Hematopoietic multipotent progenitor cell (in vitro differentiated cells): ENCODE measurements at regions not wholly inside any gene's neighbourhood (a gene's known extent, or its start where the extent isn't known, plus 50 kb on each side); places are given as distances from the start of the nearest gene placed in this dataset.
"Not testable (repeated sequence)": the region's sequence is repeated elsewhere in the genome, so short reads cannot be mapped to it uniquely, and the experiment has no call there.

Experiments used
- DNase-seq, 3 donors: peaks; one replicate each; pipeline ENCODE4 v3.0.0-alpha.2; 2011 to 2015; ENCODE audit warnings: low read depth in 2 of 3, low spot score in 2 of 3

GRCh38 chr18:73688851-73689711 is 458.6 kb downstream of the FBXO15 start:
- DNase-seq, result no peak

GRCh38 chr18:73688161-73688560 is 459.5 kb downstream of the FBXO15 start:
- no peak for DNase-seq

- DNase-seq, result no peak
Observed at GRCh38 chr18:73684647-73685046, 463.0 kb downstream of the FBXO15 start.

GRCh38 chr18:73683409-73684238 is 464.0 kb downstream of the FBXO15 start:
- DNase-seq, result no peak

DNA sequence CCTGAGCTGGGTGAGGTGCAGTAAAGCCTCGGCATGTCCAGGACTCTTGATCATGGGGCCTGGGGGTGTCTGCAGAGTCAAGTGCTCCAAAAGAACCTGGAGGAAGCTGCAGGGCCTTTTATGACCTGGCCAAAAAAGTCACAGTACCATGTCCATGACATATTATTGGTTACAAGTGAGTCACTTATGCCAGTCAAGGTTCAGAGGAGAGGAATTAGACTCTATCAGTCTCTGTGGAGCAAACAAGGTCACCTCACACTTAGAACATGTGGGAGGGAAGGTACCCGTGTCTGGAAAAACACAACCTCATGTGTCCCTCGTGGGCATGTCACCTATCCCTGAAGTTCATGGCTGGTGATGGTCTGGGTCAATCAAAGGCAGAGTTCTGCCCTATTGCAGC is 465.7 kb downstream of the FBXO15 start:
- no peak for DNase-seq

DNA sequence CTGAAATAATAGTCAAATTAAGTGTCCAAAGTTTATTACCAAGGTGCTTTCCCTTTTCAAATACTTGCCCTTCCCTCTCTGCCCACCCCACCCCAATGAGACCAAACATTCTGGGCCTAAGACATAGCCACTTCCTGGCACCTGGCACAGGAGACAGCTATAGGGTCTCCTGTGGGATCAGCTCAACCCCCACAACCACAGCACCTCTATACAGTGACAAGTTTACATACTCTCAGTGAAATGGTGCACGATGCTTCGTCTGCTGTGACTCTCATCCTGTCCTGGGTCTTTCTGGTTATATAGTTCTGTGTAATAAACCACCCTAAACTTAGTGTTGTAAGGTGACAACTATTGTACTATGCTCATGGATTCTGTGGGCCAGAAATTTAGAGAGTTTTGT is 466.2 kb downstream of the FBXO15 start:
- no peak for DNase-seq

- no peak for DNase-seq
Observed at GRCh38 chr18:73679941-73680712, 467.5 kb downstream of the FBXO15 start.

DNA sequence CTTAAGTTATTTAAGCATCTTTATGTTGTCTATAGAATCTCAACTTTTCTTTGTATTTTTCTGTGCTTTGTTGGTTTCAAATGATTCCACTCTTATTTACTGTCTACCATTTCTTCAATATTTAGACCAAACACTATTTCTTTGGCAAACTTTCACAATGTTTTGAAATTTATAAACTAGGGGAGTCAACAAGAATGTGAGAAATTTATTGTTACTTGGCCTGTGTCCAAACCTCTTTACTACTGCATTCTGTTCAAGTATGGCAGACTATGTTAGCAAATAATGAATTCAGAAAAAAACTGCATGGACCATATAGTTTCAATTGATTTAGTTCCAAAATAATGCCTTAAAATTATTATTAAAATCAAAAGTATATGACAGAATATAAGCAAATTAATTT is 470.2 kb downstream of the FBXO15 start:
- no peak for DNase-seq

GRCh38 chr18:73674125-73674865 is 473.3 kb downstream of the FBXO15 start:
- DNase-seq, result no peak

DNA sequence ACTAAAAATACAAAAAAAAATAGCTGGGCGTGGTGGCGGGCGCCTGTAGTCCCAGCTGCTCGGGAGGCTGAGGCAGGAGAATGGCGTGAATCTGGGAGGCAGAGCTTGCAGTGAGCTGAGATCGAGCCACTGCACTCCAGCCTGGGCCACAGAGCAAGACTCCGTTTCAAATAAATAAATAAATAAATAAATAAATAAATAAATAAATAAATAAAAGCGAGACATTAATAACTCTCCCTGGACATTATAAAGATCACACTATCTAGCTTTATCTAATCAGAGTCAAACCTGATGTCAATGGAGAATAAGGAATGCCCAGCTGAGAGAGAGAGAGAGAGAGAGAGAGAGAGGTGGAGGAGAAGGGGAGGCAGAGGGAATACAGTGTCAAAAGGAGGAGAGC is 476.2 kb downstream of the FBXO15 start:
- not testable (repeated sequence) for DNase-seq

DNA sequence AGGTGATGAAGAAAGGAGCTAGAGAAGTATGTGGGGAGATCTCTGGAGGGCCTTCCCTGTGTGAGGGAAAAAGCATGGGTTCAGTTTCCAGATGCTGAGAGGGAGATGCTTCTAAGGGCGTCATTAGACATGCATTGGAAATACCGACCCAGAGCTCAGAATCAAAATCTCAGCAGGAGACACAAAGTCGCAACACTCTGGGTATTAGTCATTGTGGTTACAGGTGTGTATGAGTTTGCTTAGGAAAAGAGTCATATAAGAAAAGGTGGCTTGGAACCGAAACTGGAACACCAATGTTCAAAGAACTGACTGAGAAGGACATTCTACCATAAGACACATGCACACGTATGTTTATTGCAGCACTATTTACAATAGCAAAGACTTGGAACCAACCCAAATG is 477.1 kb downstream of the FBXO15 start:
- no peak for DNase-seq

DNA sequence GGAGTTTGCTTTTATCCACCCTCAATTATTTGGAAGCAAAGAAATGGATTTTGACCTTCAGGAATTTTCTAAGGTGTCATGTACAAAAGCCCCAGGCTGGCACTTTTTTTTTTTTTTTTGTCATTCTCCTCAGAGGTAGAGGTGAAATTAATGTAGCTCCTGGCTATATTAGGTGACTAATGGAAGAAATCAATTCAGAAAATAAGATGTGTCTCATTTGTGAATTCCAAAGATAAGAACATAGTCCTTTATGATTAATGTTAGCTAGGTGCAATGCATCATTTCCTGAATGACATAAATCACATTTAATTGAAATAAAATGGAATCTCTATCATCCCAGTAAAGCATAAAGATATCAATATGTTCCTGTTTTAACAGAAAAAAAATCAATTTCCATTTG is 477.6 kb downstream of the FBXO15 start:
- no peak for DNase-seq

DNA sequence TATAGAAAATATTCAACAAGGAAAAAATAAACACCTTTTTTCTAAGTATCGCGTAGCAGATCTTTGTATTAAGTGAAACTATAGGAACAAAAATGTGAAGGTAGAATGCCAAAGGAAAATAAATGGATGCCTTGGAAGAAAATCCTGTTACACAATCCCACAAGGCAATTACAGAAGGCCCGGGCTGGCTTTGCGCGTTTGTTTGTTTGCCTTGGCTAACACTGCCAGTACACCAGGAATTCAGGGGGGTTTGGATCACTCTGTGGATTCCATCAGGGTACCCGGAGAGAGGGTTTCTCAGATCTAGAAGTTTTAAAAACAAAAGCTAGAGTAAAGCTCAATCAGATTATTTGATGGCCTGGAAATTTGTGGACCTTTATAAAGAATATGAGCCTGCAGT is 478.3 kb downstream of the FBXO15 start:
- DNase-seq, result no peak

GRCh38 chr18:73668051-73668450 is 479.6 kb downstream of the FBXO15 start:
- DNase-seq, result no peak

DNA sequence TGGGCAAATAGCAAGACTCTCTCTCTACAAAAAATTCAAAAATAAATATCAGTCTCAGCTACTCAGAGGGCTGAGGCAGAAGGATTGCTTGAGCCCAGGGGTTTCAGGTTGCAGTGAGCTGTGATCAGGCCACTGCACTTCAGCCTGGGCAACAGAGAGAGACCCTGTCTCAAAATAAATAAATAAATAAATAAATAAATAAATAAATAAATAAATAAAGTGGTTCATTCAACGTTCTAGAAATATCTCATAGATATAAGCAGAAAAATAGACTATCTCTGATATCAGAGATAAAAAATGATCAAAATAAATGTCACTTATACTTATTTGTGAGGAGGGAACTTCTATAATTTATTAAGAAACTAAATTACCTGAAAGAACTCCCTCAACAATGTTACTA is 480.9 kb downstream of the FBXO15 start:
- no peak for DNase-seq

- no peak for DNase-seq
Observed at GRCh38 chr18:73664896-73665295, 482.7 kb downstream of the FBXO15 start.

DNA sequence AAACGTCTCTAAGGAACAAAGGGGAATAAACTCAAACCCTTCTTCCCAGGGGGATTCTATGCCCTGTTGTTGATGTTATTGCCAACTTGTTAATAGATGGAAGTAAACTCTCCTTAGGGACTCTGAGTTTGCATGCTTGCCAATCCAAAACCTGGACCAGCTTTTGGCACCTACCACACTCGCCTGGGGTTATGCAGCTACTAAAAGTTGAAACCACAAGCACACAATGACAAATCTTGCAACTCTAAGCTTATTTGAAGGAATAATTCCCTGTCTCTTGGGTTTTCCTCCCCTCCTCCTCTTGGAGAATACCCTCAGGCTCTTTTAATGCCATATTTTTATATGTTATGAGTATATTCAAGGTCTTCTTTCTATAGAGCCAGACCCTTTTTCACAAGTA is 484.1 kb downstream of the FBXO15 start:
- no peak for DNase-seq

GRCh38 chr18:73662421-73662820 is 485.2 kb downstream of the FBXO15 start:
- no peak for DNase-seq

DNA sequence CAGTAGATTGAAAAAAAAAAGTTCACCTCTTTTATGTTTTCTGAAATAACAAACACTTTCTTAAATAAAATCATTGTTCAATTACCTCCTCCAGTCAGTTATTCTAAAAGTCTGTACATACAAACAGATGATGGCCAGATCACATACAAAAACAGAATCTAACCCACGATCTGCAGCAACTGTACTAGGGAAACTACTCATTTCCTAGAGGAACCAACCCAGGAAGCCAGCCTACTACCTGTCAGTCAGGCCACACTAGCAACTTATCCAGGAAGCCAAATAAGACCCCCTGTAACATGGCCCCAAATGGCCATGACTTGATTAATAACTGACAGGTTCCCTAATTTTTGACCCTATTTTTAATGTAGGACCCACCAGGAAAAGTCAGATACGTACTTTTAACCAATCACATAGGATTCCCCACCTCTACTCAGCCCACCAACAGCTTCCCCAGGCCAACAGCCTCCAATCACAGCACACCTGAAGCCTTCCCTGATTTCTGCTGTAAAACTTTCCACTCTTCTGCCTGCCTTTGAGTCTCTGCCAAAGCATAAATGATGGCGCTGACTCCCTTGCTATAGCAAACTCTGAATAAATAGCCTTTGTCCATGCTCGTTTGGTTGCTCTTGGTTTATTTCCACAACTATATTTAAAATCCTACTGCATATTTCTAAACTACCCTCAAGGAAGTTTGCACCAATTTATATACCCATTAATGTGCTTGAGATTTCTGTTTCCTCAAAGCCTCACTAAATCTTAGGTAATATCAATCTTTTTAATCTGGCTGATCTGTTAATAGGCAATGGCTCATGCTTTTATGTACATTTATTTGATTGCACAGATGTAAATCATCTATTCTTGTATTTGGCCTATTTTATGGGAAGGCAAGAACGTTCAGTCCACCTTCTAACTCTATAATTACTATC is 486.4 kb downstream of the FBXO15 start:
- no peak for DNase-seq
